Left ventricle myocardium inferior (tissue), 1 donor: ENCODE measurements at regions not wholly inside any gene's neighbourhood (a gene's known extent, or its start where the extent isn't known, plus 50 kb on each side); places are given as distances from the start of the nearest gene placed in this dataset.

Experiments
- DNase-seq: peaks from one replicate; pipeline ENCODE4 v3.0.0-alpha.2; 2020
- H3K27ac ChIP-seq: fragments of 200-600 bp; replicated peaks from 2 replicates; pipeline ENCODE4 v1.8.0; 2021
- H3K27me3 ChIP-seq: fragments of 200-600 bp; 2 replicates; pipeline ENCODE4 v1.8.0; 2021; ENCODE audit warnings: low read depth
- H3K36me3 ChIP-seq: fragments of 200-600 bp; 2 replicates; pipeline ENCODE4 v1.8.0; 2021
- H3K4me1 ChIP-seq: fragments of 200-600 bp; 2 replicates; pipeline ENCODE4 v1.8.0; 2021
- H3K4me3 ChIP-seq: fragments of 200-600 bp; 2 replicates; pipeline ENCODE4 v1.8.0; 2021; ENCODE audit warnings: mild to moderate bottlenecking, moderate library complexity
- H3K9me3 ChIP-seq: fragments of 200-600 bp; replicated peaks from 2 replicates; pipeline ENCODE4 v1.8.0; 2021
- intact Hi-C: fragments of 100-400 bp; cut with micrococcal nuclease; formaldehyde crosslinking; loops from one replicate; pipeline ENCODE4 v1.11.0; 2022
- TF ChIP-seq, protein P1 (sequence below): fragments of 200-600 bp; IDR thresholded peaks from 2 replicates; pipeline ENCODE4 v1.8.0; 2021; ENCODE audit warnings: antibody characterized with exemption, mild to moderate bottlenecking, borderline replicate concordance
- donor health status: DM: no; HTN: yes; CAD: no; lungs with severe emphysema.

- intact Hi-C loops: no loop called here
- no peaks in the 10 kb centered on the region for H3K9me3 ChIP-seq
- no peak overlapping the region for H3K4me3 ChIP-seq
- peaks cover 4% of the 10 kb centered on the region for H3K4me1 ChIP-seq
- H3K27ac ChIP-seq: no peak overlapping the region
- TF ChIP-seq, protein P1, sequence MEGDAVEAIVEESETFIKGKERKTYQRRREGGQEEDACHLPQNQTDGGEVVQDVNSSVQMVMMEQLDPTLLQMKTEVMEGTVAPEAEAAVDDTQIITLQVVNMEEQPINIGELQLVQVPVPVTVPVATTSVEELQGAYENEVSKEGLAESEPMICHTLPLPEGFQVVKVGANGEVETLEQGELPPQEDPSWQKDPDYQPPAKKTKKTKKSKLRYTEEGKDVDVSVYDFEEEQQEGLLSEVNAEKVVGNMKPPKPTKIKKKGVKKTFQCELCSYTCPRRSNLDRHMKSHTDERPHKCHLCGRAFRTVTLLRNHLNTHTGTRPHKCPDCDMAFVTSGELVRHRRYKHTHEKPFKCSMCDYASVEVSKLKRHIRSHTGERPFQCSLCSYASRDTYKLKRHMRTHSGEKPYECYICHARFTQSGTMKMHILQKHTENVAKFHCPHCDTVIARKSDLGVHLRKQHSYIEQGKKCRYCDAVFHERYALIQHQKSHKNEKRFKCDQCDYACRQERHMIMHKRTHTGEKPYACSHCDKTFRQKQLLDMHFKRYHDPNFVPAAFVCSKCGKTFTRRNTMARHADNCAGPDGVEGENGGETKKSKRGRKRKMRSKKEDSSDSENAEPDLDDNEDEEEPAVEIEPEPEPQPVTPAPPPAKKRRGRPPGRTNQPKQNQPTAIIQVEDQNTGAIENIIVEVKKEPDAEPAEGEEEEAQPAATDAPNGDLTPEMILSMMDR: no peak
- DNase-seq: no peak
- H3K36me3 ChIP-seq: no peaks in the 10 kb centered on the region
- H3K27me3 ChIP-seq: no peaks in the 10 kb centered on the region
Observed at GRCh38 chr1:208540724-208541123, 296.5 kb upstream of the PLXNA2 start.

DNA sequence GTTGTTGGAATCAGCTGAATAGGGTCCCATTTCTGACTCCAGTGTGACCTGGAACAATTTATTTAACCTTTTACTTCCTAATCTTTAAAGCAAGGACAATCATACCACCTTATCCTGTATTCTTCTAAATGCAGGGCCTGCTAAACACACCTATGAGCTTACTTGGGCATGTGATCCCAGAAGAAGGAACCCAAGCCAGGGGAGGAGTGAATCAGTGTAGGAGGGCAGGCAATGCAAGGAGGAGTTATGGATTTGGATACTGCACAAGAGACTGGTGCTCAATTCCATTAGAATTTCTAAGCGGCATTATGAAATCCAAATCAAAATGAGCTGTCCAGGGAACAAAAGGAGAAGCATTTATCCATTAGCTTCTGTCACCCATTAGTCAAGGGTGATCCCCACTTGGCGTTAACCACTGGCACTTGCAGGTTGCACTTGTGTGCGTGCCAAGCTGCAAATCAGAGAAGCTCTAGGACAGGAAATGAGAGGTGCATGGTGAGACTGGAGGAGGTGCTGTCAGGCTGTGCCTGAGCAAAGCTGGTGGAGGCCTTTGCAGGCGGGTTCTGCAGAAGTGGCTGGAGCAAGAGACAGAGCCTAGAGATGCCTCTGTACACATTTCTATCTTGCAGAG, 297.2 kb upstream of the PLXNA2 start:
- Histone ChIP-seq H3K9me3 (no peaks in the 10 kb centered on the region), H3K27ac (no peak overlapping the region), H3K36me3 (no peaks in the 10 kb centered on the region), H3K4me1 (peaks cover 4% of the 10 kb centered on the region), H3K27me3 (no peaks in the 10 kb centered on the region), H3K4me3 (no peak overlapping the region)
- no peak for DNase-seq
- TF ChIP-seq, protein P1: no peak
- intact Hi-C loops: no loop called here

GRCh38 chr1:208542309-208542708, 298.1 kb upstream of the PLXNA2 start:
- intact Hi-C loops: no loop called here
- Histone ChIP-seq H3K27ac (no peak overlapping the region), H3K27me3 (no peaks in the 10 kb centered on the region), H3K4me1 (peaks cover 4% of the 10 kb centered on the region), H3K36me3 (no peaks in the 10 kb centered on the region), H3K4me3 (no peak overlapping the region), H3K9me3 (no peaks in the 10 kb centered on the region)
- DNase-seq: no peak
- TF ChIP-seq, protein P1: no peak

GRCh38 chr1:208544053-208544452, 299.9 kb upstream of the PLXNA2 start:
- DNase-seq: no peak
- H3K4me1 ChIP-seq: peaks cover 2% of the 10 kb centered on the region
- no peaks in the 10 kb centered on the region for H3K36me3 ChIP-seq
- no peak overlapping the region for H3K27ac ChIP-seq
- no peaks in the 10 kb centered on the region for H3K27me3 ChIP-seq
- no peak overlapping the region for H3K4me3 ChIP-seq
- H3K9me3 ChIP-seq: no peaks in the 10 kb centered on the region
- intact Hi-C loops: no loop called here
- TF ChIP-seq, protein P1: no peak

DNA sequence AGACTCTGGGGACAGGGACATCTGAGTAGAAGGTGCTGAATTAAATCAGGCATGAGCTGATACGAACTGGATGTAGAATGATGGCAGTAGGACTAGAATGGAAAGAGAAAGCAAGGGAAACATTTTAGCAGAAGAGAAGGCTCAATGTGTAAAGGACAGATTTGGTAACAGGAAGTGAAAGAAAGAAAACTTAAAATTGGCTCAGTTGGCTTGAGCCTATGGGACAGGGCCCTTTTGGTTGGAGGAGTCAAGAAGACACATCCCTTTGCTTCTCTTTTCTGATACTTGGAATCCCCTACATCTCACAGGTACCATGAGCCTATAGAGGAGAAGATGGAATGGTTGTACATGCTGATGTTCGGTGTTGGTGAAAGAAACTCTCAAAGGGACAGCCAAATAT, 300.6 kb upstream of the PLXNA2 start:
- TF ChIP-seq, protein P1: no peak
- no peak for DNase-seq
- Histone ChIP-seq H3K4me3 (no peak overlapping the region), H3K4me1 (no peaks in the 10 kb centered on the region), H3K9me3 (no peaks in the 10 kb centered on the region), H3K36me3 (no peaks in the 10 kb centered on the region), H3K27me3 (no peaks in the 10 kb centered on the region), H3K27ac (no peak overlapping the region)
- intact Hi-C loops: no loop called here

- TF ChIP-seq, protein P1: no peak
- Histone ChIP-seq H3K27me3 (no peaks in the 10 kb centered on the region), H3K36me3 (no peaks in the 10 kb centered on the region), H3K4me3 (no peak overlapping the region), H3K9me3 (no peaks in the 10 kb centered on the region), H3K4me1 (no peaks in the 10 kb centered on the region), H3K27ac (no peak overlapping the region)
- intact Hi-C loops: no loop called here
- no peak for DNase-seq
Observed at GRCh38 chr1:208551024-208551423, 306.8 kb upstream of the PLXNA2 start.
